SKM-1 (cell line): ENCODE measurements at regions not wholly inside any gene's neighbourhood (a gene's known extent, or its start where the extent isn't known, plus 50 kb on each side); places are given as distances from the start of the nearest gene placed in this dataset.

Experiments
- DNase-seq: peaks from one replicate; lab custom pipeline; 2025; ENCODE audit not compliant: unreplicated experiment; lab: John Stamatoyannopoulos, UW

- DNase-seq, result no peak
Measured at GRCh38 chr9:75609401-75609800, 281.1 kb upstream of the PCSK5 start.

DNA sequence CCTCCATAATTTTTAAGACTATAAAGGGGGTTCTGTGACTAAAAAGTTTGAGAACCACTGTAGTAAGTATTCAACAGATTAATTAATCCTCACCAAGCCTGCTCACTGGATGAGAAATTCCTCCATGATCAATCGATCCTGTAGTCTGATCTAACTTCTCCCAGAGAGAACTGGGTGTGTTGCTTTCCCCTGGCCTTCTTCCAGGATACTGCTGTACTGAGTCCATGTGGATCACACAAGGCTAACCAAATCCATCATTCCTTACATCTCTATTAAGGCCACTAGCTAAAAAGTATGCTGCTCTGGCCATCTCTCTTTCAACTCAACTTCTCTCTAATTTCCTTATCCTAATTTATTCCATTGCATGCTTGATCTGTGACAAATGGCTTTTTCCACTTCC is 280.2 kb upstream of the PCSK5 start:
- DNase-seq, result no peak

- no peak for DNase-seq
Measured at GRCh38 chr9:75612205-75612604, 278.3 kb upstream of the PCSK5 start.

- no peak for DNase-seq
Measured at GRCh38 chr9:75612754-75613153, 277.7 kb upstream of the PCSK5 start.

DNA sequence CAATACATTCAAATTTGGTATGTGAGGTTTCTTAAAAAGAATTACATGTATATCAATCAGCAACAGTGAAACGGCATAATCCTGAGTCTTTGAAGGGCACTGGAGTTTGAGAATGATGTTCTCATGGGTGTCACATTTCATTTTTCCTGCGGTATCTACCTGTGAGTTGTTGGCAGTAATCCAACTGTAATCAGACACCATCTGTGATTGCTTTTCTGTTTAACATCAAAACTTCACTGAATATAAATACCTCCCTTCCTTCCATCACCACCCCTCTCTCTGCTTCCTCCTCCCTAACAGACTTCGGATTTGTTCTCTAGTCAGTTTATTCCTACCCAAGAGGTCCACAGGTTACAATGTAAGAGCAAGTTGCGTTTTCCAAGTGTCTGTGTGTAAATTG is 275.2 kb upstream of the PCSK5 start:
- no peak for DNase-seq

DNA sequence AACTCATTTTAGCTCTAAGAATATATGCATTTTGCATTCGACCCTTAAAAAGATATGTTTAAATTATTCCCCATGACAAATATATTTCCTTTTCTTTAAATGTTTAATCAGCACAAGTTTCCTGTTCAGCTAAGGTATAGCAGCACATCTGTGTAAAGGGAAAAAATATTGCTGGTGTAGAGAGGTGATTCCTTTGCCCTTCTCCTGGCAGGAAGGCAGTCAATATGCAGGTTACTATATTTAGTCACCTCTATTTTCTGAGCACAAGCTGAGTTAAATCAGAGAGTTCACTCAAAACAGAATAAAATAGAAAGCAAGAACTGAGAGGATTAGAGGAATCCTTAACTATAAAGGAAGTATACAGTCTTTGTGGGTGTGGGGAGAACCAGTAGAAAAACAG is 274.4 kb upstream of the PCSK5 start:
- DNase-seq, result no peak

GRCh38 chr9:75616841-75617566 is 273.5 kb upstream of the PCSK5 start:
- no peak for DNase-seq

DNA sequence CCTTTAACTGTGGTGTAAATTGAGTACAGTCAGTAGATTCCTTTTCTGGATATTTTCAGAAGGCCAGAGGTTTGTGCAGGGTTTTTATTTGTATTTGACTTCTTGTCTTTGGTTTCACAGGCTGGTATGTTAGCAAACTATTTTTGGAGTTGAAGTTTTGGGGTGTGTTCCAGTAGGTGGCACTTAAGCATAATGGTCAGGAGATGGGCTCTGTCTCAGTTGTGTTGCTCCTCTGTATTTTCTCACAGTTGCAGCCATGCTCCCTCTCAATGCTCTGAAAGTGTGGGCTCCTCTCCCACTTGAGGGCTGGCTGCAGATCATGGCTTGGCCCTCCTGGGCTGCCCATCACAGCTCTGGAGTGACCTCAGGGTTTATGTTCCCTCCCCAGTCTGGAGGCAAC is 267.0 kb upstream of the PCSK5 start:
- no peak for DNase-seq

- DNase-seq, result no peak
Measured at GRCh38 chr9:75624998-75625397, 265.5 kb upstream of the PCSK5 start.

DNA sequence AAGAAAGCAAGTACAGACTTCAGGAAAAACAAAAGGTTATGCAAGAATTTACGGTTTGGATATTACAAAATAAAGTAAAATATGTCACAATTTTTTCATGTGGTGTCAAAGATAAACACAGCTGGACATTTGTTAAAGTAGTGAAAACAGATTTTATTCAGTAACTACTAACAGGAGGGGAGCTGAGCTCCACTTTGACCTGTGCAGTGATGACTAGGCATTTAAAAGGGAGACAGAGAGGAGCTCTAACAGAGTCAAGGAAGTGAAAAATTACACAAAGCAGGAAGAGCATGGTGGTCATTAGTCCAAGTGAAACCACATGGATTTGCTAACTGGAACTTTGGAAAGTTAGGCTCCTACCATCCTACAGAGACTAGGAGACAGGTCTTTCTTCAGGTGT is 263.6 kb upstream of the PCSK5 start:
- no peak for DNase-seq

DNA sequence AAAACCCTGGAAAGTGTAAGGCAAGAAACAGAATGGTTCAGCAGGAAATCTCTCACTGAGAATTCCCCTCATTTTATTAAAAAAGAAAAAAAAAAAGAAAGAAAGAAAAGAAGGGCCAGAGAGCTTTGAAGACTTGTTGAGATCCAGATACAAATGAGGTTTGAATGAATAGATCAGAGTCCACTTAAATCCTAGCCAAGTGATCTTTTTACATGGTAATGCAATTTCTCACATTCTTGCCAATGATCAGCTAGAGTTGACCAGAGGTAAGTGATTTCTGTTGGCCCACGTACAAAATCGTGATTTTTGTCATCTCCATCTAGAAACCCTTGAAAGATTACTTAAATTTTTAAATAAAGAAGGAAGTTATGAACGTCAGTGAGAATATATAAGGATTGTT is 261.5 kb upstream of the PCSK5 start:
- no peak for DNase-seq

DNA sequence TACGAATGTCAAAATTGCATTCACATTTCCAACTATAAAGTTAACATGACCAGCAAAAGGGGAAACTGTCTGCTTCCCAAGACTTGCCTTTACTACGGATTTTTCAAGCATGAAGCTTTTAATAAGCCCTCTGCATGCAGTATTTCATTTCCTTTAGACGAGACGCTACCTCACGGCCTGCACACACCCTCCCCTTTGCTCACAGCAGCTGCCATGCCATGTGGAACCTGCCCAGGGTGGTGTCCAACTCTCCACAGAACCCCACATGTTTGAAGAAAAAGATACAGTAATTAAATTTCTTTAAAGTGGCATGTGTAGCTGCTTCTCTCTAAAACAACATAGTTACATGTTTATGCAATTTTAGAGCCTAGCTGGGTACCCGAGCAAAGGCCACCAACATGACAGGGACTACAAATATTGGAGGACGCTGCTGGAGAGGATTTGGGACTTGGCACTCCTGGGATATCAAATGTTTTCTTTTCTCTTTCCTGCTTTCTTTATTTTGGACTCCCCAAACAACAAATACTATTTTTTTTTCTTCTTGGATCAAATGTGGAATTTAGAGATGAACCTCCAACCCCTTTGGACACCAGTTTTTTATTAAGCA is 256.9 kb upstream of the PCSK5 start:
- no peak for DNase-seq

DNA sequence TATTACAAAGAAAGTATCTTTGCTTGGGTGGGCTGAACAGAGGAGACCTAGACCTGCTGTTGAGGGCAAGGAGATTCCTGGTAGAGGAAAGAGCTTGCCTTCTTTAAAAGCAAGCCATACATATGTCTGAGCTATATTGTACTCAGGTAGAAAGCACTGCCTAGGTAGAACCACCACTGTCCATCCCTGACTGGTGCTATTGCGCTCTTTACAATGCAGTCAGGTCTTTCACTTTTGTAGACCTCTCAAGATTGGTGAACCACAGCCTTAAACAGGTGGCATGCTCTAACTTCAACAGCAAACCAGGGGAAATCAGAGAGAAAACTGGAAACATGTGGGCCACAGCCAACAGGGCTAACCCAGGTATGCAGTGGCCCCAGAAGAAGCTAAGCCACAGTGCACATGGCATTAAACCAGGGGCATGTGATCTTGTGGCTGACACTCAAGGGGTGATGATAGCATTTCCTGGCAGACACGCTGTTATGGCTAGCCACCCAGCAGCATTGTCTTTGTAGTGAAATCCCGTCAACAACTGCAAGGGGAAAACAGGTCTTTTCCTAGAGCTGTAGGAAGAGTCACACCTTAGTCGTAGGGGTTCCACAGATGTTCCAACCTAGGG is 253.9 kb upstream of the PCSK5 start:
- DNase-seq, result no peak

- no peak for DNase-seq
Measured at GRCh38 chr9:75639971-75640610, 250.4 kb upstream of the PCSK5 start.

GRCh38 chr9:75642522-75642921 is 248.0 kb upstream of the PCSK5 start:
- DNase-seq, result no peak

GRCh38 chr9:75644649-75645048 is 245.8 kb upstream of the PCSK5 start:
- no peak for DNase-seq

DNA sequence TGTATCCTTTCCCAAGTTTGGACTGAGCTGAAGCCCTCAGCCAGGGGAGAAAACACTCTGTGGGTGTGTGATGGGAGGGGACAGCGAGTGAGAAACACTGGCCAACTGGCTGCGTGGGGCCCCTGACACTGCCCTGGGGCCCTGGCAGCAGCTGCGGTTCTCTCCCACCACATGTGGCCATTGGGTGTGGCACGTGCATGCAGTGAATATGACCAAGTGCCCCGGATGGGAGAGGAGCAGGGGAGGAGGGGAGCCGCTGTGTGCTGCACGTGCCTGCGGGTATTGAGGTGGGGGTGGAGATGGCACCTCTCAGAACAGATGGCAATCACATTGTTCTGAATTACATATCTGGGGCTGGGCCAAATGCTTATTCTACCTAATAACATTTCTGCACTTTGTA is 242.4 kb upstream of the PCSK5 start:
- DNase-seq, result no peak

GRCh38 chr9:75649060-75649459 is 241.4 kb upstream of the PCSK5 start:
- DNase-seq, result no peak

- DNase-seq, result no peak
Measured at GRCh38 chr9:75651709-75652108, 238.8 kb upstream of the PCSK5 start.

DNA sequence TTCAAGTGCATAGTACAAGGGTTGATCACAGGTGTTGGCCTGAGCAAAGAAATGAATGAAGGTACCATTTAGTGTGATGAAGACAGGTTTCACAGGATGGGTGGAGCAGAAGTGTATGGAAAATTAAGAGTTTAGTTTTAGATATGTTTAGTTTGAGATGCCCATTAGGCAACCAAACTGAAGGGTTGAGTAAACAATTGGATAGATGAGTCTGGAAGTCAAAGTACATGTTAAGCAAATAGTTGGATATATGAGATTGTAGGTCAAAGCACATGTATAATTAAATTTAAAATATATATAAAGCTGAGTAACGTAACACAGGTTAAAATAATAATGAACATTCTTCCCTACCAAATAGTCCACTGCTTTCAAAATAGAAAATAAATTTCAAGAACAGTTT is 237.1 kb upstream of the PCSK5 start:
- no peak for DNase-seq

DNA sequence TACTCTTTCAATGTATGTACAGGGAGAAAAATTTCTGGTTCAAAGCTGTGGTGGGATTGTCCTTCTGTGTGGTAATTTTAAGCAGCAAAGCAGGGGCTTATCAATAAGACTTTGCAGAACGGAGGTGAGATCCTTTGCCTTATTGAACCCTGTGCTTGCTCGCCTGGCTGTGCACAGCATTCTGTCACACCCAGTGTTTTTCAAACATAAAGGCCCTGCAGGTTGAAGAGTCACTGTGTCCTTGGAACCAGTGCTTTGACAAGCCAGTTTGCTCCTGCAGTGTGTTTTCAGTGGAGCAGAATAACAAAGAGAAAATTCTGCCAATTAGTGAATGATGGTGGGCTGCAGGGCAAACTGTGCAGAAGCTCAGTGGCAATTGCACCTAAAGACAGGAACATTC is 236.7 kb upstream of the PCSK5 start:
- DNase-seq, result no peak

DNA sequence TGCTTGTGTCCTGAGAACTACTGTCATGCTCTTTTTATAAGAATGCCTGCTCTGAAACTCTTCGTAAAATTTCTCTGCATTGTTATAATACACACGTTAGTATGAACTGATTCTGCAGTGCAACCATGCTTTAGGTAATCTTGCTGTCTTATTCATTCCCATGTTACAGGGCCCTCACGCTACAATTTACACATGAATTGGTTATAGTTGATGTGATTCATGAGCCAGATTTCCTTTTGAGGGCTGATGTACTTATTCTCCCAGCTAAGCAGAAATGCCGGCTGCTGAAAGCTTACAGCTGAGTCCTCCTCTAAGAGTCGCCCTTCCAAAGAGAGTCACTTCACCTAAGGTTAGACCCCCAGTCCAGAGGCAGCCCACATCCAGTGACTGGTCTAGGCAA is 233.5 kb upstream of the PCSK5 start:
- no peak for DNase-seq
